ENCODE measurements at regions not wholly inside any gene's neighbourhood (a gene's known extent, or its start where the extent isn't known, plus 50 kb on each side); places are given as distances from the start of the nearest gene placed in this dataset.

- no TSS peak for BruUV-seq (replicated peaks)
- intact Hi-C loops (cut with micrococcal nuclease): no loop called here
- Histone ChIP-seq H2AK5ac (ENCODE audit: low read depth, low read length) (no peak overlapping the region), H3K79me1 (ENCODE audit: low read depth in 1 of 2, low read length in 2 of 2) (no peaks in the 10 kb centered on the region), H3K4me1 (ENCODE audit: control insufficient read depth, insufficient read depth, low read length) (no peaks in the 10 kb centered on the region), H2BK120ac (ENCODE audit: low read depth, low read length) (no peak overlapping the region), H2AK9ac (replicated peaks; ENCODE audit: low read depth, low read length, poor library complexity) (no peak overlapping the region), H3K9me1 (ENCODE audit: insufficient read depth, low read length) (no peaks in the 10 kb centered on the region), H2BK20ac (ENCODE audit: low read depth, low read length) (no peak overlapping the region), H3K4me3 (ENCODE audit: insufficient read depth, low read depth, low read length) (no peak overlapping the region), H4K5ac (ENCODE audit: low read depth, low read length) (no peak overlapping the region), H3K9me3 (ENCODE audit: control insufficient read depth, insufficient read depth, low read length) (0 out of 2 replicates have a peak, but pooled peaks cover 2% of the 10 kb centered on the region), H2BK15ac (ENCODE audit: low read depth, low read length) (no peak overlapping the region), H3K36me3 (ENCODE audit: control insufficient read depth, insufficient read depth, low read length) (no peaks in the 10 kb centered on the region), H3K56ac (ENCODE audit: extremely low read depth, insufficient read depth, low read length) (no peak overlapping the region), H3K27me3 (ENCODE audit: control insufficient read depth, insufficient read depth, low read length) (no peaks in the 10 kb centered on the region), H4K20me1 (ENCODE audit: insufficient read depth, low read length) (no peaks in the 10 kb centered on the region), H3K4ac (ENCODE audit: low read depth, low read length) (no peak overlapping the region), H3K27ac (ENCODE audit: insufficient read depth, low read length) (no peak overlapping the region), H3K23ac (ENCODE audit: low read depth, low read length) (no peak overlapping the region), H3K18ac (ENCODE audit: low read depth, low read length) (no peak overlapping the region), H3K14ac (replicated peaks; ENCODE audit: low read depth, low read length) (no peak overlapping the region), H3K9ac (ENCODE audit: low read depth, low read length) (no peak overlapping the region), H2BK5ac (ENCODE audit: low read depth, low read length, poor library complexity, severe bottlenecking) (no peak overlapping the region), H3K4me2 (ENCODE audit: low read depth, low read length) (no peak overlapping the region), H4K8ac (ENCODE audit: low read depth in 2 of 2, low read length in 2 of 2) (no peak overlapping the region), H2AFZ (replicated peaks; ENCODE audit: low read length, poor library complexity) (no peak overlapping the region), H4K91ac (ENCODE audit: insufficient read depth, low read depth, low read length) (no peak overlapping the region)
- TF ChIP-seq SMC3 (IDR thresholded peaks at IDR 0.05; ENCODE audit: low read depth, low read length) (no peak), BHLHE40 (IDR thresholded peaks at IDR 0.05; ENCODE audit: low read depth, low read length) (no peak), MAFK (IDR thresholded peaks at IDR 0.05; ENCODE audit: low read depth, low read length) (no peak), CTCF (conservative IDR thresholded peaks at IDR 0.05; ENCODE audit: low read depth, low read length) (no peak), FOS (IDR thresholded peaks at IDR 0.05; ENCODE audit: low read depth, low read length) (no peak), NFE2L2 (IDR thresholded peaks at IDR 0.05; ENCODE audit: low read depth, low read length) (no peak), MAZ (IDR thresholded peaks at IDR 0.05; ENCODE audit: borderline replicate concordance, low read depth, low read length) (no peak), CEBPB (IDR thresholded peaks at IDR 0.05; ENCODE audit: low read depth, low read length) (no peak), RAD21 (IDR thresholded peaks at IDR 0.05; ENCODE audit: low read length) (no peak), CHD1 (IDR thresholded peaks at IDR 0.05; ENCODE audit: low read depth, low read length) (no peak), RCOR1 (IDR thresholded peaks at IDR 0.05; ENCODE audit: insufficient replicate concordance, low read length) (no peak), POLR2A (IDR thresholded peaks at IDR 0.05; ENCODE audit: low read depth, low read length) (no peak), ELK1 (IDR thresholded peaks at IDR 0.05; ENCODE audit: borderline replicate concordance, low read depth, low read length) (no peak), RFX5 (IDR thresholded peaks at IDR 0.05; ENCODE audit: low read depth, low read length) (no peak), MXI1 (IDR thresholded peaks at IDR 0.05; ENCODE audit: borderline replicate concordance, low read depth, low read length) (no peak)
- TF ChIP-seq, protein P1, sequence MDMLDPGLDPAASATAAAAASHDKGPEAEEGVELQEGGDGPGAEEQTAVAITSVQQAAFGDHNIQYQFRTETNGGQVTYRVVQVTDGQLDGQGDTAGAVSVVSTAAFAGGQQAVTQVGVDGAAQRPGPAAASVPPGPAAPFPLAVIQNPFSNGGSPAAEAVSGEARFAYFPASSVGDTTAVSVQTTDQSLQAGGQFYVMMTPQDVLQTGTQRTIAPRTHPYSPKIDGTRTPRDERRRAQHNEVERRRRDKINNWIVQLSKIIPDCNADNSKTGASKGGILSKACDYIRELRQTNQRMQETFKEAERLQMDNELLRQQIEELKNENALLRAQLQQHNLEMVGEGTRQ (IDR thresholded peaks at IDR 0.05; ENCODE audit: low read depth, low read length): no peak
- ChIA-PET POLR2A (ENCODE audit: unreplicated experiment) (no interaction called here), CTCF (no interaction called here)
- dilution Hi-C loops (cut with HindIII; ENCODE audit: low sequenced_read_pairs, unreplicated experiment): no loop called here
- no peak for DNase-seq
- WGBS, 2 experiments (ENCODE audit: extremely low coverage in 2 of 2, insufficient read length in 1 of 2): no CpG with 5 or more reads among the region's 5 CpGs
- ATAC-seq (ENCODE audit: low read depth): no peak
- in situ Hi-C loops (cut with MboI; ENCODE audit: low sequenced_read_pairs): no loop called here
Observed at GRCh38 chr11:112903340-112903739, 57.9 kb upstream of the NCAM1 start.
